KBM-7 (cell line): ENCODE measurements at regions not wholly inside any gene's neighbourhood (a gene's known extent, or its start where the extent isn't known, plus 50 kb on each side); places are given as distances from the start of the nearest gene placed in this dataset.
"Not testable (repeated sequence)": the region's sequence is repeated elsewhere in the genome, so short reads cannot be mapped to it uniquely, and the experiment has no call there.

Experiments used
- DNase-seq: peaks from one replicate; pipeline ENCODE4 v3.0.0-alpha.2; 2015
- in situ Hi-C: fragments of 300-500 bp; cut with MboI; formaldehyde crosslinking; loops from 2 replicates; pipeline ENCODE4 v1.14.3; 2020; ENCODE audit warnings: low sequenced_read_pairs, low pct_unique_long_range_greater_than_20kb, mixed read lengths

DNA sequence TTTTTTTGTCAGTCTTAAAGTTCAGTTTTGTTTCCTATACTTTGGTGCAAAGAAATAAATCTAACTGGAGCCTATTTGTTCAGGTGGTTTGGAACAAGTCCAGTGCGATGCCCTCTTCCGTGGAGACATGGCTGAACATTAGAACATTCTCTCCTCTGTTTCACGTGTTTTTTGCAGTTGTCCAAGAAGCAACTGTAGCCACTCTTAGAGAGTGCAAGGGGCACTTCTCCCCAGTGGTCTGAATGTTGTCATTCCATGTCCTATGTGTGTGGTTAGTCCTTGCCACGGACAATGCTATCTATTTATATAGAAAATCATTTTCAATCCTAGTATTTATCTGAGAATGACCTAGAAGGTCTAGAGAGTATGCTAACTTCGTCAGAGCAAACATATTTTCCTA is 1232.5 kb upstream of the SEL1L start:
- no peak for DNase-seq
- in situ Hi-C loops = no loop called here

GRCh38 chr14:82766996-82767395 is 1233.3 kb upstream of the SEL1L start:
- DNase-seq = no peak
- in situ Hi-C loops = no loop called here

DNA sequence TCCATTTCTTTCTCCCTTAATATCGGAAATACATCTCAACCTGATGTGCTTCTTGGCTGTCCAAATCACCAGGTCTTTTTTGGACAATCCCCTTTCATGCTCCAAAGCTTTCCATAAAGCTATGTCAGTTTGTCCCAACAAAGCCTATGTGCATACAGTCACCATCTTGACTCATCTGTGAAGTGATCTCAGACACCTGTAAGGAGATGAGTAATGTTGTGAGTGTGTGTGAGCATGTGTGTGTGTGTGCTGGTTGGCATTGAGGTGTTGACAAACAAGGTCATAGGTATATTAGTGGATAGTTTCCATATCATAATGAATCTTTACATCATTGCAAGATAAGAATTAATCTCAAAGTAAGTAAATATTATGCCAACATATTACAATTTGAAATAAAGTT is 1243.3 kb upstream of the SEL1L start:
- in situ Hi-C loops = no loop called here
- no peak for DNase-seq

GRCh38 chr14:82778008-82778590 is 1244.4 kb upstream of the SEL1L start:
- no peak for DNase-seq
- in situ Hi-C loops = no loop called here

- in situ Hi-C loops = no loop called here
Measured at GRCh38 chr14:82778601-82779000, 1244.9 kb upstream of the SEL1L start.

DNA sequence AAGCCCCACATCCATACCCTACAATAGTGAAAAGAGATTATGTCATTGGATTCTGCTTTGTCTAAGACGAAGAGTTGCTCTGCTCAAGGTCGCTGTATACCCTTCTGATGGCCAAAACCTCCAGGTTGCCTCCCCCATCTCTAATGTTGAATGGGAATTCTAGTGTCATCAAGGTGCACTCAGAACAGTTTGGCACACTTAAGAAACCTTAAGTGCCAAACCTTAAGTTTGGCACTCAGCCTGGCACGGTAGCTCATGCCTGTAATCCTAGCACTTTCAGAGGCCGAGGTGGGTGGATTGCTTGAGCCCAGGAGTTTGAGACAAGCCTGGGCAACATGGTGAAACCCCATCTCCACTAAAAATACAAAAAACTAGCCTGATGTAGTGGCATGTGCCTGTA is 1245.6 kb upstream of the SEL1L start:
- DNase-seq = no peak

More at GRCh38 chr14:82778601-82779000, 1244.9 kb upstream of the SEL1L start:
- DNase-seq = no peak

GRCh38 chr14:82785756-82786482 is 1252.3 kb upstream of the SEL1L start:
- in situ Hi-C loops = no loop called here
- DNase-seq = no peak

More for the DNA sequence above, 1245.6 kb upstream of the SEL1L start:
- in situ Hi-C loops = no loop called here

GRCh38 chr14:82786483-82786880 is 1252.8 kb upstream of the SEL1L start:
- no peak for DNase-seq

GRCh38 chr14:82796086-82796485 is 1262.4 kb upstream of the SEL1L start:
- DNase-seq = no peak
- in situ Hi-C loops = no loop called here

More at GRCh38 chr14:82786483-82786880, 1252.8 kb upstream of the SEL1L start:
- in situ Hi-C loops = no loop called here

- in situ Hi-C loops = no loop called here
Measured at GRCh38 chr14:82798276-82798675, 1264.6 kb upstream of the SEL1L start.

GRCh38 chr14:82805892-82806825 is 1272.5 kb upstream of the SEL1L start:
- in situ Hi-C loops = no loop called here
- no peak for DNase-seq

More at GRCh38 chr14:82798276-82798675, 1264.6 kb upstream of the SEL1L start:
- no peak for DNase-seq

DNA sequence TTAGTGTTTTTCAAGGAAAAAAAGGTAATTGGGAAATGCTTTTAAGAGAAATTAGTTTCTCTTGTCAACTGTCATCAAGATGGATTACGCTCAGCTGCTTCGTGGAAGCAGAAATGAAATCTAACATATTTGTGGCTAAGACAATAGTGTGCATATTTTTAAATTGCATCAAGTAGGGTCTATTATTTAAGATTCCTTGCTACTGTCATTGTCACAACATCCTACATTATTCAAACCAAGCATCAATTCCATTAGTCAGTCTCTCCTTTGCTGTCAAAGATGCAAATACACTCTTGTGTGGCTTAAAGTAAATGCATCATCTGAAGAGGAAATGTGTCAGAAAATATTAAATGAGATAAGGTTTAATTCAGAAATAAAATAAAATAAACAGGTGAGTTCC is 1277.6 kb upstream of the SEL1L start:
- DNase-seq = no peak
- in situ Hi-C loops = no loop called here

DNA sequence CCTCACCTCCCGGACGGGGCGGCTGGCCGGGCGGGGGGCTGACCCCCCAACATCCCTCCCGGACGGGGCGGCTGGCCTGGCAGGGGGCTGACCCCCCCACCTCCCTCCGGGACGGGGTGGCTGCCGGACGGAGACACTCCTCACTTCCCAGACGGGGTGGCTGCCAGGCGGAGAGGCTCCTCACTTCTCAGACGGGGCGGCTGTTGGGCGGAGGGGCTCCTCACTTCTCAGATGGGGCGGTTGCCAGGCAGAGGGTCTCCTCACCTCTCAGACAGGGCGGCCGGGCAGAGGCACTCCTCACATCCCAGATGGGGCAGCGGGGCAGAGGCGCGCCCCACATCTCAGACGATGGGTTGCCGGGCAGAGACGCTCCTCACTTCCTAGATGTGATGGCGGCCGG is 1280.7 kb upstream of the SEL1L start:
- DNase-seq, in situ Hi-C loops: not testable (repeated sequence)

GRCh38 chr14:82830596-82830995 is 1296.9 kb upstream of the SEL1L start:
- no peak for DNase-seq
- in situ Hi-C loops = no loop called here

DNA sequence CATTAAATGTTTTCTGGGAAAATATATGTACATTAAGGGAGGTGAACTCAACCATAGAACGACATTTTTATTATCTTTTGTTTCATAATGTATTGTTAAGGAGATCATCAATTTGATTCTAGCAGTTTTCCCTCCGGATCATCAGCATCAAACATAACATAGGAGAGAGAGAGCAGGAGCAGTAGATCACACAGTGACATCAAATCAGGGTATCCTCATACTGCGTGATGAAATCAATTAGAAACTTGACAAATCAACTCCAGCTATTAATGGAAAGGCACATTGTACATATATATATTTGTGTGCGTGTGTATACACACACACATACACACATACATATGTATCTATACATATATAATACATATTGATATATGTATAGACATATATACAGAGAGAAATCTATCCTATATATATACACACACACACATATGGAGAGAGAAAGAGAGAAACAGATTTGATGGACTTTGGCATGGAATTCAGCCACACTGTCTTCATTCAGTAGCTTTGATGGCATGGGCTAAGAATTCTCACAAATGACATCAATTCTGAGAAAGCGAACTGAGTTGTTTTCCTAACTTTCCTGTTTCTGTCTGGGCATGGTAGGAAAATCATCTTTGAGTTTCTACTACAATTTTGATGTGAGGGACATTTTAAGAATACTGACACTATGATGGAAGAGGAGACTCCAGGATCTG is 1302.8 kb upstream of the SEL1L start:
- no peak for DNase-seq
- in situ Hi-C loops = no loop called here

DNA sequence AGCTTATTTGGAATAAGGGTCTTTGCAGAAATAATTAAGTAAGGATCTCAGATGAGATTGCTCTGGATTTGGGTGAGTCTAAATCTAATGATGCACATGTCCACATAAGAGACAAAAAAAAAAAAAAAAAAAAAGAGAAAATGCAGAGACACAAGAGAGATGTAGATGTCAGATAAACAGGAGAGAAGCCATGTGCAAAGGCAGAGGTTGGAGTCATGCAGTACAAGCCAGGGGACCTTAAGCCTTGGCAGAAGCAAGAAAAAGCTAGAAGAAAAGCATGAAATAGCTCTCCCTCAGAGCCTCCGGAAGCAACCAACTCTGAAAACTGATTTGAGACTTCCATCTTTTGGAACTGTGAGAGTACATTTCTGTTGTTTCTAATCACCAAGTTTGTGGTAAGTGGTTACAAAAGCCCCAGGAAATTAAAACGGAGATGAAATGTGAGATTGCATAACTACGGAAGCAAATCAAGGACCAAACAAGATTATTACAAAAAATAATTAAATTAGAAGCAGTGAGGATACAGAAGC is 1304.0 kb upstream of the SEL1L start:
- DNase-seq = no peak
- in situ Hi-C loops = no loop called here

DNA sequence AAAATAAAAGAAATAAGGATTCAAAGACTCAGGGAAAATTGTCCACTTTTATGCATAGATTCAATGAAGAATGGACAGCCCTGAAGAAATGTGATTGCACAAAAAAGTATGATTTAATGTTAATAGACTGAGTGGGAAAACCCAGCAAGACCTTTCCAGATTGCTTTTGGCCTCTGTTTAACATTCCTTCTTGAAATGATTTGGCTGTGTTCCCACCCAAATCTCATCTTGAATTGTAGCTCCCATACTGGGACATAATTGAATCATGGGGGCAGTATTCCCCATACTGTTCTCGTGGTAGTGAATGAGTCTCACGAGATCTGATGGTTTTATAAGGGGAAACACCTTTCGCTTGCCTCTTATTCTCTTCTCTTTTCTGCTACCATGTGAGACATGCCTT is 1316.9 kb upstream of the SEL1L start:
- no peak for DNase-seq
- in situ Hi-C loops = no loop called here

DNA sequence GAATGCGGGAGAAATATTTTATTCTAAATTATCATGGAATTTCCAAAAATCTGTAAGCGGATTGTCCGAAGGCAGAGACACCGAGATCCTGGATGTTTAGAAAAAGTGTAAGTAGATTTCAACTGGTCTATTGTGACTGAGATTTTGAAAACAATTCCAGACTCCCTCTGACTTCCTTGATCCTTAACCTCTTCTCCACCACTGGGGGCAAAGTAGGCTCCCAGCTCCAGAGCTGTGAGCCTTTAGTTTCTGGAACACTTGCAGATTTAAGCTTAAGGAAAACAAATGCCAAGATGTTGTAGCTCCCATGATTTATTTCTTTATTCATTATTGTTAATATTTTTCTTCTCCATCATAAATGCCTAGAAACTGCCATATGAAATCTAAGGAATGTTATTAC is 1320.5 kb upstream of the SEL1L start:
- in situ Hi-C loops = no loop called here
- DNase-seq = no peak

- in situ Hi-C loops = no loop called here
- no peak for DNase-seq
Measured at GRCh38 chr14:82854901-82855300, 1321.2 kb upstream of the SEL1L start.
